ENCODE measurements at regions not wholly inside any gene's neighbourhood (a gene's known extent, or its start where the extent isn't known, plus 50 kb on each side); places are given as distances from the start of the nearest gene placed in this dataset.
"Not testable (repeated sequence)": the region's sequence is repeated elsewhere in the genome, so short reads cannot be mapped to it uniquely, and the experiment has no call there.

GRCh38 chr10:34941471-34942357 is 126.6 kb upstream of the PARD3 start:
- intact Hi-C loops (cut with micrococcal nuclease; ENCODE audit: unreplicated experiment): no loop called here
- DNase-seq: no peak
- no peak for TF ChIP-seq CTCF (IDR thresholded peaks at IDR 0.05; ENCODE audit: unreplicated experiment)
- no peak overlapping the region for H3K27ac Mint-ChIP-seq (ENCODE audit: unreplicated experiment)
- H3K4me1 Mint-ChIP-seq (ENCODE audit: low read depth, unreplicated experiment): no peaks in the 10 kb centered on the region
- H3K9me3 Mint-ChIP-seq (ENCODE audit: low read depth, unreplicated experiment): no peaks in the 10 kb centered on the region
- no peaks in the 10 kb centered on the region for H3K36me3 Mint-ChIP-seq (ENCODE audit: insufficient read depth, unreplicated experiment)
- peaks cover under 1% of the 10 kb centered on the region for H3K27me3 Mint-ChIP-seq (ENCODE audit: unreplicated experiment)
- no peak overlapping the region for H3K4me3 Mint-ChIP-seq (ENCODE audit: low read depth, unreplicated experiment)
- no TSS peak for BruUV-seq (replicated peaks)
- CTCF ChIA-PET: no interaction called here

GRCh38 chr10:34940436-34940835 is 125.3 kb upstream of the PARD3 start:
- intact Hi-C loops (cut with micrococcal nuclease; ENCODE audit: unreplicated experiment): no loop called here
- TF ChIP-seq CTCF (IDR thresholded peaks at IDR 0.05; ENCODE audit: unreplicated experiment): no peak
- Mint-ChIP-seq H3K36me3 (ENCODE audit: insufficient read depth, unreplicated experiment) (no peaks in the 10 kb centered on the region), H3K27me3 (ENCODE audit: unreplicated experiment) (no peaks in the 10 kb centered on the region), H3K9me3 (ENCODE audit: low read depth, unreplicated experiment) (no peaks in the 10 kb centered on the region), H3K27ac (ENCODE audit: unreplicated experiment) (no peak overlapping the region), H3K4me1 (ENCODE audit: low read depth, unreplicated experiment) (no peaks in the 10 kb centered on the region), H3K4me3 (ENCODE audit: low read depth, unreplicated experiment) (no peak overlapping the region)
- CTCF ChIA-PET: no interaction called here
- DNase-seq: no peak
- BruUV-seq (replicated peaks): no TSS peak

GRCh38 chr10:34938399-34938670 is 123.2 kb upstream of the PARD3 start:
- Mint-ChIP-seq H3K36me3 (ENCODE audit: insufficient read depth, unreplicated experiment) (no peaks in the 10 kb centered on the region), H3K9me3 (ENCODE audit: low read depth, unreplicated experiment) (no peaks in the 10 kb centered on the region), H3K27ac (ENCODE audit: unreplicated experiment) (no peak overlapping the region), H3K4me3 (ENCODE audit: low read depth, unreplicated experiment) (no peak overlapping the region), H3K4me1 (ENCODE audit: low read depth, unreplicated experiment) (no peaks in the 10 kb centered on the region), H3K27me3 (ENCODE audit: unreplicated experiment) (no peaks in the 10 kb centered on the region)
- no peak for DNase-seq
- CTCF ChIA-PET: interaction anchor here (0.7 kb wide), 2 partner anchors 139 to 151 kb away, joined by 3 to 9 read pairs; no protein-coding TSS in a partner anchor
- intact Hi-C loops (cut with micrococcal nuclease; ENCODE audit: unreplicated experiment): no loop called here
- no peak for TF ChIP-seq CTCF (IDR thresholded peaks at IDR 0.05; ENCODE audit: unreplicated experiment)
- BruUV-seq (replicated peaks): no TSS peak

- H3K36me3 Mint-ChIP-seq (ENCODE audit: insufficient read depth, unreplicated experiment); H3K4me3 Mint-ChIP-seq (ENCODE audit: low read depth, unreplicated experiment); H3K27ac Mint-ChIP-seq (ENCODE audit: unreplicated experiment); BruUV-seq (replicated peaks); H3K9me3 Mint-ChIP-seq (ENCODE audit: low read depth, unreplicated experiment); DNase-seq; H3K27me3 Mint-ChIP-seq (ENCODE audit: unreplicated experiment); H3K4me1 Mint-ChIP-seq (ENCODE audit: low read depth, unreplicated experiment); intact Hi-C loops (cut with micrococcal nuclease; ENCODE audit: unreplicated experiment): not testable (repeated sequence)
- CTCF ChIA-PET: interaction anchor here (0.7 kb wide), 2 partner anchors 138 to 151 kb away, joined by 3 to 9 read pairs; no protein-coding TSS in a partner anchor
Observed at GRCh38 chr10:34937643-34938398, 122.7 kb upstream of the PARD3 start.

Measured in Calu3 (cell line).